Astrocyte of the spinal cord (primary cell): ENCODE measurements at regions not wholly inside any gene's neighbourhood (a gene's known extent, or its start where the extent isn't known, plus 50 kb on each side); places are given as distances from the start of the nearest gene placed in this dataset.

Experiments
- DNase-seq: peaks from one replicate; pipeline ENCODE4 v3.0.0; 2011; ENCODE audit warnings: low read depth, low spot score
- H3K4me3 ChIP-seq: 2 replicates; pipeline ENCODE4 v1.5.1; 2011; ENCODE audit warnings: low read depth, mild to moderate bottlenecking, low read length, moderate library complexity
- in situ Hi-C: cut with HindIII; loops from 2 replicates; pipeline ENCODE4 v1.10.0; 2017; ENCODE audit warnings: low sequenced_read_pairs
- TF ChIP-seq, protein P1 (sequence below): IDR thresholded peaks from 2 replicates; pipeline ENCODE4 v1.5.1; 2012; ENCODE audit warnings: low read depth, mild to moderate bottlenecking, low read length, inconsistent platforms

DNA sequence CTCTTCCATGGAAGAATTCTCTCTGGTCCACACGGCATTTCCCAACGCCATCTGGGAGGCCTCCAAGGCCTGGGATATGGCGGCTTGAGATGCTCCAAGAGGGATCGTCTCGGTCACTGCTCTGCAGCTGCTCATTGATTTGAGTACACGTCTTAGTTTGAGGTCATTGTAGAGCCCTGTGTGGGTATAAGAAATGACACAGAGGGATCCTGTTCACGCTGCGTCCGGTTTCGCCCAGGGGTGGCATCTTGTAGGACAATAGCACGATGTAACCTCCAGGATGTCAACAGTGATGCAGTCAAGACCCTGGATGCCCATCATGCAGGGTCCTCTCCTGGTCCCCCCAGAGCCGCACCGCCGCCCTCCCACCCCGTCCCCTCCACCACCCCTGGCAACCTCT lies 564.6 kb downstream of the BRD1 start:
- in situ Hi-C loops: no loop called here
- no peak for DNase-seq
- H3K4me3 ChIP-seq: no peak overlapping the region
- TF ChIP-seq, protein P1, sequence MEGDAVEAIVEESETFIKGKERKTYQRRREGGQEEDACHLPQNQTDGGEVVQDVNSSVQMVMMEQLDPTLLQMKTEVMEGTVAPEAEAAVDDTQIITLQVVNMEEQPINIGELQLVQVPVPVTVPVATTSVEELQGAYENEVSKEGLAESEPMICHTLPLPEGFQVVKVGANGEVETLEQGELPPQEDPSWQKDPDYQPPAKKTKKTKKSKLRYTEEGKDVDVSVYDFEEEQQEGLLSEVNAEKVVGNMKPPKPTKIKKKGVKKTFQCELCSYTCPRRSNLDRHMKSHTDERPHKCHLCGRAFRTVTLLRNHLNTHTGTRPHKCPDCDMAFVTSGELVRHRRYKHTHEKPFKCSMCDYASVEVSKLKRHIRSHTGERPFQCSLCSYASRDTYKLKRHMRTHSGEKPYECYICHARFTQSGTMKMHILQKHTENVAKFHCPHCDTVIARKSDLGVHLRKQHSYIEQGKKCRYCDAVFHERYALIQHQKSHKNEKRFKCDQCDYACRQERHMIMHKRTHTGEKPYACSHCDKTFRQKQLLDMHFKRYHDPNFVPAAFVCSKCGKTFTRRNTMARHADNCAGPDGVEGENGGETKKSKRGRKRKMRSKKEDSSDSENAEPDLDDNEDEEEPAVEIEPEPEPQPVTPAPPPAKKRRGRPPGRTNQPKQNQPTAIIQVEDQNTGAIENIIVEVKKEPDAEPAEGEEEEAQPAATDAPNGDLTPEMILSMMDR: no peak

DNA sequence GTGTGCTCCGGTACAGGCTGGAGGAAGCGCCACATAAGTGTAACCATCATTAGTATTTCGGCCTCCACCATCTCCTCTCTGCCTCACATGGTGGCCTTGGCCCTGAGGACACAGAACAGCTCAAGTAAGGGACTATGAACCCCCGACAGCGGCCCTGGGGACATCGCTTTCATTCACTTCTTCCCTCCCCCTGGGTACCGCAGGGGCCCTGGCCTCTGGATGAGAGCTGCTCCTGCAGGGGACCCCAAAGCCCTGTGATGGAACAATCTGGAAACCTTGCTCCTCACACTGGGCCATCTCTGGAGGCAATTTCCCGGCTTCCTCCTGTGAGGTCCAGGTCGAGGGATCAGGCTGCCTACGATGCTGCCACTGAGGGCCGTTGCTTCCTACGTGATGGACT lies 565.5 kb downstream of the BRD1 start:
- in situ Hi-C loops: no loop called here
- no peak for DNase-seq
- TF ChIP-seq, protein P1: no peak
- no peak overlapping the region for H3K4me3 ChIP-seq

DNA sequence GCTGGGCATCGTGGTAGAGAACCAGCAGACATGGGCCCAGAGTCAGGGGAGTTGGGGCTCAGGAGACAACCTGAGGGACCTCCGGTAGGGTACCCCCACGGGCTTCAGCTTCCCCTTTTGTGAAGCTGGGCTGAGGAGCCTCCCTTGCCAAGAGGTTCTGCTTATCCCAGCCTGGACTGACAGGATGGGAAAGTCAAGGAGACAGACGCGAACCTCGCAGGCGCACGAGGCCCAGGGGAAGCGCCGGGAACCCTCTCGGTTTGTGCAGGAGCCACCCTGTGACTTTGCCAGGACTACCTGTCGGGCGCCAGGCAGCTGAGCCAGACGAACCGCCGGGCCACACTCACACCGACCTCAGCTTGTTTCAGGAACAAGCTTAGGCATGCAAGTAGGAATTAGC lies 566.1 kb downstream of the BRD1 start:
- TF ChIP-seq, protein P1: no peak
- in situ Hi-C loops: no loop called here
- H3K4me3 ChIP-seq: no peak overlapping the region
- DNase-seq: no peak

DNA sequence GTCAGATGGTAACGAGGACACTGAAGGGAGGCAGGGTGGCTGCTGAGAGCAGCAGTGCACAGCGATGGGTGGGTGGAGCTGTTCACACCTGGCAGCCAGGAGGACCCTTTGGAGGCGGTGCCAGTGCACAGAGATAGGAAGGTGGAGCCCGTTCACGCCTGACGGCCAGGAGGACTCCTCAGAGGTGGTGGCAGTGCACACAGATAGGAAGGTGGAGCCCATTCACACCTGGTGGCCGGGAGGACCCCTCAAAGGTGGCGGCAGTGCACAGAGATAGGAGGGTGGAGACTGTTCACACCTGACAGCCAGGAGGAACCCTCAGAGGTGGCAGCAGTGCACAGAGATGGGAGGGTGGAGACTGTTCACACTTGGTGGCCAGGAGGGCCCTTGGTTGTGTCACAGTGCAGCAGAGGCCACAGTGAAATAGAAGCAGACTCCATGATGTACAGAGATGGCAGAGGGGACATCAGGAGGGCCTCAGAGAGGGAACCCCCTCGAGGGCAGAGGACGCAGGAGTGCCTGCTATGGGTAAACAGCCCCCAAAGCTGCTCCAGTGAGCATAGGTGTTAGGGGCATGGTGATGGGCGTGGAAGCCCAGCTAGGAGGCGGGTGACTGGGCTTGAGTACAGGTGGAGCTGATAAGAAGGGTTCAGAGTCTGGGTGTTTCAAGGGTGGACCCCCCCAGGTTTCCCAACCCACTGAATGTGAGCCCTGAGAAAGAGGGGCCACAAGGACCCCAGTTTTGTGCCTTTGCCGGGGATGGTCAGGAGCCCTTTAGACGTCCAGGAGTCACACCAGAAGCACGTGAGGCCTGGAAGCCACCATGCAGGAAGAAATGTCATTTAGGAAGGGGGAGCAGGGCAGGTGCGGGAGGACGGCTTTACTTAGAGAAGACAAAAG lies 566.7 kb downstream of the BRD1 start:
- H3K4me3 ChIP-seq: no peak overlapping the region
- TF ChIP-seq, protein P1: no peak
- DNase-seq: no peak
- in situ Hi-C loops: no loop called here

DNA sequence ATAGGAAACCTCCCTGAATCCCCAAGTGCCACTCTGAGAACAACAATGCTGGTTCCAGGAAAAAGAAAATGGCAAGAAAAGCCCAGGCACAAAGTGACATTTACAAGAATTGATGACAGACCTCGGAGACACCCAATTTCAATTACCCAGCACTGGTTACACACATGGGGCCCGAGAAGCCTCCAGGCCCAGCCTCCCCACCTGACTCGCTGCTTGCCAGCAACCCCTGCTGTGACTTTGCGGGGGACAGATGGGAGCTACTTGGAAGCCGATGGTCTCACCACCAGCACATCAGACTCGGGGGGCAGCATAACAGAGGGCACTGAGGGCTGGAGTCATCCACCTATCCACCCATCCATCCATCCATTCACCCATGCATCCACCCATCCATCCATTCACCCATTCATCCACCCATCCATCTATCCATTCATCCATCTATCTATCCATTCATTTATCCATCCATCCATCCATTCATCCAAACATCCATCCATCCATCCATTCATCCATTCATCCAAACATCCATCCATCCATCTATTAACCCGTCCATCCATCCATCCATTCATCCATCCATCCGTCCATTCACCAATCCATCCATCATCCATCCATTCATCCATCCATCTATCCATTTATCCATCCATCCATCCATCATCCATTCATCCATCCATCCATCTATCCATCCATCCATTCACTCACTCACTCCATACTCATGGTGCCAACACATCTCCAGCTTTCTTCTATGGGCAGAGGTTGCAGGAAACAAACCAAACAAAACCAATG lies 567.6 kb downstream of the BRD1 start:
- TF ChIP-seq, protein P1: no peak
- H3K4me3 ChIP-seq: no peak overlapping the region
- DNase-seq: no peak
- in situ Hi-C loops: no loop called here

DNA sequence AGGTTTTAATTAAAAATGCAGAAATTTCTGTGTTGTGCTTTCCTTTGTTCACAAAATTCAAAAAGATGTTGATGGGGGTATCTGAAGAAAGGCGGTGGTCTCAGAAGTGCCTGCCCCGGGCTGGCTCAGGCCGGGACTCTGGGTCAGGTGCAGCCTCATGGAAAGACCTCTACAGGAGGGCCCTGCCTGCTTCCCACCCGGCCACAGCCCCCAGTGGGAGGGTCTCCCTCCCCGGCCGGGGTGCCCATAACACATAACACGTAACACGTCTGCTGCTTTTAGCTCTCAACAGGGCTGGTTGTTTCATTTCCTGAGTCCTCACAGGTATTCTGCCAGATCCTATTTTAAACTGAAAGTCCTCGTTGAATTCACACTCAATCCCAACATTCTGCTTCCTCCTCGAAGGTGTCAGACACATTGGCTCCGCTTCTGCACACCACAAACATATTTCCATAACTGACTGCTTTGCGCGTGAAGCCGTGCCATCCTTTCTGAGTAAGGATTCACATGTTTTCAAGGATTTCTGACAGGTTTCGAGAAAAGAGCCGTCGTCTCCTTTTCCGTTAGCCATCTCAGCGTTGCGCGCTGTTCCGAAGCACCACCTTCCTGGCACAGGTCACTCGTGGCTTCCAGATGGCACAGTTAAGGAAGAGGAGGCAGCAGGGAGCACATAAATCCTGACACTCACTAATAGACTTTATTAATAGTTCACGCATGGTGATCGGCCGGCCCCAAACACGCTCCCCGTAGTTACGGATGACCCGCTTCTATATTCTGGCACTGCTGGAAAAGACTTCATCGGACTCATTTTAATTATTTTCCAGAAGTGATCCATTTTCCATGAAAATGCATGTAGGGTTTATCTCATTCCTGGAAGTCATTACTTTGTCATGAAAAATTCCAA lies 569.3 kb downstream of the BRD1 start:
- TF ChIP-seq, protein P1: no peak
- DNase-seq: no peak
- H3K4me3 ChIP-seq: no peak overlapping the region
- in situ Hi-C loops: no loop called here
